Gastroesophageal sphincter (tissue), 3 donors: ENCODE measurements at regions not wholly inside any gene's neighbourhood (a gene's known extent, or its start where the extent isn't known, plus 50 kb on each side); places are given as distances from the start of the nearest gene placed in this dataset.

Experiments
- CTCF ChIP-seq, 4 experiments: fragments of 200-600 bp in 2 of 4; fragments of 450-650 bp in 2 of 4; sonication (generic) in 1 of 4; IDR thresholded peaks; one replicate each; pipeline ENCODE4 v1.5.1; 2017 to 2019; ENCODE audit warnings: antibody characterized with exemption in 4 of 4, mild to moderate bottlenecking in 2 of 4, moderate library complexity in 2 of 4
- POLR2A ChIP-seq, 2 donors: fragments of 450-650 bp; IDR thresholded peaks; one replicate each; pipeline ENCODE4 v1.6.1; 2017; ENCODE audit warnings: antibody characterized with exemption in 2 of 2, mild to moderate bottlenecking in 2 of 2, moderate library complexity in 1 of 2
- POLR2AphosphoS5 ChIP-seq: sonication (generic); formaldehyde crosslinking; IDR thresholded peaks from one replicate; pipeline ENCODE4 v1.6.1; 2017; ENCODE audit warnings: antibody characterized with exemption

DNA sequence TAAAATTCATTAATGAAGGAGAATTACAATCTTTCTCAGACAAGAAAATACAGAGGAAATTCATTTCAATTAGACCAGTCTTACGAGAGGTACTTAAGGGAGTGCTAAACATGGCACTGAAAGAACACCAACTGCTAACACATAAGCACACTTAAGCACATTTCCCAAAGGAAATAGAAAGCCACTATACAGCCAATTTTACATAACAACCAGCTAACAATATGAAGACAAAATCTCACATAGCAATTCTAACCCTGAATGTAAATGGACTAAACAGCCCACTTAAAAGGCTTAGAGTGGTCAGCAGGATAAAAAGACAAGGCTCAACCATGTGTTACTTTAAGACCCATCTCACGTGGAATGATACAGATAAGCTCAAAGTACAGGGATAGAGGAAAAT, 339.5 kb upstream of the LUZP2 start:
- TF ChIP-seq CTCF (IDR thresholded peaks at IDR 0.05) (no peak), POLR2A (IDR thresholded peaks at IDR 0.05) (no peak), POLR2AphosphoS5 (no peak)
